ENCODE measurements at regions not wholly inside any gene's neighbourhood (a gene's known extent, or its start where the extent isn't known, plus 50 kb on each side); places are given as distances from the start of the nearest gene placed in this dataset.

GRCh38 chr17:73757420-73757819 lies 113.2 kb upstream of the SDK2 start:
- no peak for DNase-seq

- DNase-seq, result no peak
Observed at GRCh38 chr17:73758245-73758644, 114.0 kb upstream of the SDK2 start.

GRCh38 chr17:73759324-73759723 lies 115.1 kb upstream of the SDK2 start:
- no peak for DNase-seq

GRCh38 chr17:73759734-73760438 lies 115.6 kb upstream of the SDK2 start:
- DNase-seq, result no peak

GRCh38 chr17:73760439-73760758 lies 116.2 kb upstream of the SDK2 start:
- no peak for DNase-seq

- DNase-seq, result no peak
Observed at GRCh38 chr17:73765824-73766563, 121.7 kb upstream of the SDK2 start.

- DNase-seq, result no peak
Observed at GRCh38 chr17:73767696-73768095, 123.5 kb upstream of the SDK2 start.

- no peak for DNase-seq
Observed at GRCh38 chr17:73768691-73769090, 124.4 kb upstream of the SDK2 start.

- DNase-seq, result no peak
Observed at GRCh38 chr17:73769479-73769878, 125.2 kb upstream of the SDK2 start.

GRCh38 chr17:73770115-73770848 lies 126.0 kb upstream of the SDK2 start:
- DNase-seq, result no peak

- DNase-seq, result no peak
Observed at GRCh38 chr17:73770849-73771229, 126.6 kb upstream of the SDK2 start.

- no peak for DNase-seq
Observed at GRCh38 chr17:73772107-73772705, 128.0 kb upstream of the SDK2 start.

GRCh38 chr17:73773702-73774101 lies 129.5 kb upstream of the SDK2 start:
- DNase-seq, result no peak

GRCh38 chr17:73774852-73775251 lies 130.6 kb upstream of the SDK2 start:
- no peak for DNase-seq

GRCh38 chr17:73776351-73777130 lies 132.3 kb upstream of the SDK2 start:
- DNase-seq, result no peak

- no peak for DNase-seq
Observed at GRCh38 chr17:73777131-73777449, 132.8 kb upstream of the SDK2 start.

- no peak for DNase-seq
Observed at GRCh38 chr17:73782231-73782630, 138.0 kb upstream of the SDK2 start.

GRCh38 chr17:73782641-73783381 lies 138.6 kb upstream of the SDK2 start:
- DNase-seq, result no peak

GRCh38 chr17:73783382-73783766 lies 139.1 kb upstream of the SDK2 start:
- no peak for DNase-seq

GRCh38 chr17:73783945-73784603 lies 139.8 kb upstream of the SDK2 start:
- no peak for DNase-seq

GRCh38 chr17:73785496-73785895 lies 141.3 kb upstream of the SDK2 start:
- no peak for DNase-seq

Data from stimulated activated CD8-positive, alpha-beta memory T cell treated with anti-CD3 and anti-CD28 coated beads, Interleukin-4, amount 100 ng/mL, for 48 hours (primary cell).